Small intestine (tissue), 7 donors: ENCODE measurements at regions not wholly inside any gene's neighbourhood (a gene's known extent, or its start where the extent isn't known, plus 50 kb on each side); places are given as distances from the start of the nearest gene placed in this dataset.

ENCODE experiments used
- DNase-seq, 2 donors: peaks; one replicate each; pipeline versions ENCODE4 v3.0.0 to v3.0.0-alpha.2; 2013
- FAIRE-seq: peaks from 2 replicates; lab custom pipeline; 2012; peaks lifted over from hg19 to GRCh38; lab: Jason Lieb, UNC
- H3K27ac ChIP-seq, 3 donors: one replicate each; pipeline ENCODE4 v1.5.1; 2013; ENCODE audit warnings: low read length in 2 of 3, mild to moderate bottlenecking in 2 of 3, control low read depth in 1 of 3, inconsistent platforms in 1 of 3, low read depth in 1 of 3, moderate library complexity in 1 of 3
- H3K27me3 ChIP-seq, 3 donors: one replicate each; pipeline ENCODE4 v1.6.1; 2013; ENCODE audit warnings: low read length in 3 of 3, inconsistent platforms in 1 of 3; ENCODE audit not compliant: control insufficient read depth in 3 of 3, insufficient read depth in 3 of 3
- H3K36me3 ChIP-seq, 3 donors: one replicate each; pipeline ENCODE4 v1.6.1; 2013; ENCODE audit warnings: low read length in 3 of 3, inconsistent platforms in 1 of 3, low read depth in 1 of 3, mild to moderate bottlenecking in 1 of 3, moderate library complexity in 1 of 3; ENCODE audit not compliant: control insufficient read depth in 3 of 3, insufficient read depth in 2 of 3
- H3K4me1 ChIP-seq, 3 donors: one replicate each; pipeline ENCODE4 v1.6.1; 2013; ENCODE audit warnings: low read length in 2 of 3, inconsistent platforms in 1 of 3, low read depth in 1 of 3, mild to moderate bottlenecking in 1 of 3, moderate library complexity in 1 of 3; ENCODE audit not compliant: control insufficient read depth in 3 of 3, insufficient read depth in 2 of 3
- H3K4me3 ChIP-seq, 3 donors: one replicate each; pipeline ENCODE4 v1.5.1; 2013; ENCODE audit warnings: low read length in 3 of 3, control low read depth in 1 of 3, inconsistent platforms in 1 of 3, low read depth in 1 of 3, mild to moderate bottlenecking in 1 of 3, moderate library complexity in 1 of 3
- H3K9me3 ChIP-seq, 2 donors: one replicate each; pipeline ENCODE4 v1.6.1; 2013; ENCODE audit warnings: low read depth in 1 of 2, low read length in 1 of 2; ENCODE audit not compliant: control insufficient read depth in 2 of 2, insufficient read depth in 1 of 2
- WGBS, 3 donors: extraction: QIAGEN DNeasy Blood & Tissue Kit; methylation state at CpG; one replicate each; pipeline ENCODE4 v1.1.7; 2013; 5-methylcytosine and 5-hydroxymethylcytosine counted together
- donor health status: healthy with polysubstance abuse.
- donor health status: control.
- donor health status: control.
- donor health status: Bipolar disorder and iron deficiency.
- donor health status: healthy.

DNA sequence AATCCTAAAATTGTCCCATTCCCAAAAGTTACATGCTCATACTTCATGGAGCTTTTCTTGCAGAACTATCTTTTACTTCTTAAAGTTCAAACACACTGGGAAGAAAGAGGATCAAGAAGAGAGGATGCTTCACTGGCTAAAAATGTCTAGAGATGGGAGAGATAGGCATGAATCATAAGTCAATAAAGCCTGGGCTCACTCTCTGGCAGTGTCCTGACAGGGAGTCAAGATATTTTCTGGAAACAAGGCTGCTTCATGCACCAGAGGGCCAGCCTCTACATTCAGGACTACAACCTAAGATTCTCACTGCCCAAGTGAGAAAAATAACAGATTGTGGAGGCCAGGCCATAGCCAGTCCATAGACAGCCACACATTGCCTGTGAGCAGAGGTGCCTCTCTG, 1358.4 kb downstream of the EFNA5 start:
- H3K9me3 ChIP-seq, result no peaks in the 10 kb centered on the region
- H3K36me3 ChIP-seq, result no peaks in the 10 kb centered on the region
- no peaks in the 10 kb centered on the region for H3K4me1 ChIP-seq
- H3K4me3 ChIP-seq, result no peak overlapping the region
- FAIRE-seq, result no peak
- H3K27me3 ChIP-seq, result no peaks in the 10 kb centered on the region
- no peak for DNase-seq
- no peak overlapping the region for H3K27ac ChIP-seq

DNA sequence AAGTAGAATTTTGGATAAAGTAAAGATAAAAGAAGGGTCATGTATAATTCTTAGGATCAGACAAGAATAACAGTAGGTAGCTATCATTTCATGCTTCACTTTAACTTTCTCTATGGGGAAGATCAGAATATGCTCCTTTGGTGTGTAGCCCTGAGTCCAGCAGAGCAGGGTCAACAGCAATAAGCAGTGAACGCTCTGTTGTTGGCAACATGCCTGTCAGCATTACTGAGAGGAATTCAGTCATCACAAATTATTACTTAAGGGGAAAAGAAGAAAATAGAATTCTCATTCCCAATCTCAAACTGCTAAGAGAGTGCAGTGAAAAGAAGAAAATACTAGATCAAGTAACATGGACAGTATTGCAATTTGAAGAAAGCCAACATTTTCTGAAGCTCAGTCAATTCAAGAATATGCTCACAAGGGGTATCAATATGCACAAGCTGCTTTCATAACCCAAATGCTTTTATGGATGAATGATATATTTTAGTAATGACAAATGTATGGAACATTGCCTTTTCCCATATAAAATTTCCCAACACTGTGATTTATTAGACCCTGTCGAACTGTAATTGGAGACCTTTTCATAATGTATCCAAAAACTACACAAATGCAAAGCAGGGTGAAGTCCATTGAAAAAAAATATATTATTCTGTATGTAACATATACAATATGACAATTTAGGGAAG, 1359.4 kb downstream of the EFNA5 start:
- H3K27ac ChIP-seq, result no peak overlapping the region
- no peaks in the 10 kb centered on the region for H3K9me3 ChIP-seq
- 65 to 85% (median 69%) methylated on average over 2 of the region's 2 CpGs for WGBS, 3 donors
- DNase-seq (no peak), FAIRE-seq (no peak)
- H3K36me3 ChIP-seq, result no peaks in the 10 kb centered on the region
- no peaks in the 10 kb centered on the region for H3K4me1 ChIP-seq
- H3K4me3 ChIP-seq, result no peak overlapping the region
- no peaks in the 10 kb centered on the region for H3K27me3 ChIP-seq

DNA sequence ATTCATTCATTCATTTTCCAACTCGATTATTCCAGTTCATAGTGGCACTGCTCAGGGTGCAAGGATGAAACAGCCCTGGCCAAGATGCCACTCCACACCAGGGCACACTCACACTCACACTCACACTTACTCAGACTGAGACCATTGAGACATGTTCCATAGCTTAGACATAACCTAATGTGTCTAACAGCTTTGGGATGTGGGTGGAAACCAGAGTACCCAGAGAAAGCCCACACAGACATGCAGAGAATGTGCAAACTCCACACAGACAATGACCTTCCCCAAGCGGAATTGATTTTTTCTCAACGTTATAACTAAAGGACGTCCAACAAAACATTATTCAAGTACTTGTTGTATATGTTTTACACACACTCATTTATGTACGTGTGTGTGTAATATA, 1363.5 kb downstream of the EFNA5 start:
- H3K36me3 ChIP-seq, result no peaks in the 10 kb centered on the region
- 71 to 76% (median 73%) methylated on average over 5 of the region's 5 CpGs for WGBS, 3 donors

DNA sequence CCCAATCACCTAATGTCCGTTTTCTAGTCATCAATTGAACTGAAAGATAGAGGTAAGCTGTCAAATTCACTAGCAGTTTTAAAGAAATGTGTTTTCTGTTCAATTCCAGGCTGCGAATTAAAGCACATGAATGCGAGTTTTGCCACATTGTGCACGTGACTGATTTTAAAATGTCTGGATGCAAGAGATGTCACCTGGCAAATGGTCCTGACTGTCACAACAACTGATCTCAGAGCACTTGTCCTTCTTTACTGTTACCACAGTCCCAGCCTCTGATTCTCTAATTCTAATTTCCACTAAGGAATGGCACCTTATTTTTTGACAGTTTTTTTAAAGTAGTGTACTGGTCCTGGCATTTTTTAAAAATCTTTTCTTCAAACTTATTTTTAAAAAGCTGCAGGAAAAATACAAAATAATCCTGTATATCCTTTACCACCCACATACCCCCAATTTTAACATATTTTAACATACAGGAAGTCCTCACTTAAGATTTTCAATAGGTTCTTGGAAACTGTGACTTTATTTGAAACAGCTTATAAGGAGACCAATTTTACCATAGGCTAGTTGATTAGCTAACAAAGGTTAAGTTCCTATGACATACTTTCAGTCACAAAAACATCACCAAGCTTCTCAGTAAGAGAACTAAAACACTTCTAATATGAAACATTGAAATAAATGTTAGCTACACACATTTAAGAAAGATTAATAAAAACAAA, 1364.3 kb downstream of the EFNA5 start:
- FAIRE-seq (no peak), DNase-seq (no peak)
- 66 to 70% (median 66%) methylated on average over 4 of the region's 4 CpGs for WGBS, 3 donors
- Histone ChIP-seq H3K4me1 (no peaks in the 10 kb centered on the region), H3K36me3 (no peaks in the 10 kb centered on the region), H3K4me3 (no peak overlapping the region), H3K9me3 (no peaks in the 10 kb centered on the region), H3K27me3 (no peaks in the 10 kb centered on the region), H3K27ac (no peak overlapping the region)

More for the DNA sequence above, 1363.5 kb downstream of the EFNA5 start:
- Histone ChIP-seq H3K9me3 (no peaks in the 10 kb centered on the region), H3K27me3 (no peaks in the 10 kb centered on the region), H3K4me3 (no peak overlapping the region), H3K4me1 (no peaks in the 10 kb centered on the region), H3K27ac (no peak overlapping the region)
- DNase-seq (no peak), FAIRE-seq (no peak)

DNA sequence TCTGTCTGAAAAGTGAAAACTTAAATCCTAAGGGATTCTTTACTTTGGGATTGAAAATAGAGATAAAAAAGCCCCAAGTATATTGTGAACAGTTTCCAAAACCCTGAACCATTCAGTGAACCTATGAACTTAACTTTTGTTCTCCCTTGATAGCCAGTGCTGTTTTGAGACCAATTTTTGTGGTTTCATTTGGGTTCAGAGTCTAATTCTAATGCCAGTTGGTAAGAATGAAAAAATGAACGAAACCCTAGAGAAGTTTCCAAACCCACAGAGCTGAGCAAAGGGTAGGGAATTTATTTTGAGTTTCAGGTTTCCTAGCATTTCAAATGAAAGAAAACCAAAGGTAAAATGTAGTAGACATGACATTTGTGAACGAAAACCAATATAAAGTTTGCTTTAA, 1366.8 kb downstream of the EFNA5 start:
- FAIRE-seq (no peak), DNase-seq (no peak)
- 64 to 77% (median 65%) methylated on average over 2 of the region's 2 CpGs for WGBS, 3 donors

DNA sequence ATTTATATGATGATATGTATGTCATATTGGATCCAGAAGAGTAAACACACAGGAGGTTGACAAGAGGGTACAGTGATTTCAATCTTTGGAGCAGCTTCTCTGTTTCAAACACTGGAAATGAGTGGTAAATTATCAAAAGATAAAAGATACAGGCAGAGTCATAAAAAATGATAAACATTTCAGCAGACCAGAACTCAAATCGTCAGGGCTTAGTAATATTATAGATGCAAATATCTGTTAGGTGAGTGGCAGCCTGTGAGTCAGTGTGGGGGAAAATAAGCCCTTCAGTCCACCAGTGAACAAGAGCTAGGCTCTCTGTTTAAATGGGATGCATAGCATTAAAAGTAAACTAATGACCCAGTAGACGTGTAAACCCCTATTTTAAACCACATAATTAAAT, 1378.1 kb downstream of the EFNA5 start:
- H3K27ac ChIP-seq, result no peak overlapping the region
- 13 to 35% (median 18%) methylated on average over 2 of the region's 2 CpGs for WGBS, 3 donors
- no peak for DNase-seq
- H3K4me3 ChIP-seq, result no peak overlapping the region
- no peak for FAIRE-seq
- H3K4me1 ChIP-seq, result no peaks in the 10 kb centered on the region
- H3K27me3 ChIP-seq, result no peaks in the 10 kb centered on the region
- no peaks in the 10 kb centered on the region for H3K36me3 ChIP-seq
- H3K9me3 ChIP-seq, result no peaks in the 10 kb centered on the region

More for the DNA sequence above, 1366.8 kb downstream of the EFNA5 start:
- no peaks in the 10 kb centered on the region for H3K9me3 ChIP-seq
- no peak overlapping the region for H3K27ac ChIP-seq
- H3K4me3 ChIP-seq, result no peak overlapping the region
- H3K36me3 ChIP-seq, result no peaks in the 10 kb centered on the region
- no peaks in the 10 kb centered on the region for H3K4me1 ChIP-seq
- no peaks in the 10 kb centered on the region for H3K27me3 ChIP-seq

DNA sequence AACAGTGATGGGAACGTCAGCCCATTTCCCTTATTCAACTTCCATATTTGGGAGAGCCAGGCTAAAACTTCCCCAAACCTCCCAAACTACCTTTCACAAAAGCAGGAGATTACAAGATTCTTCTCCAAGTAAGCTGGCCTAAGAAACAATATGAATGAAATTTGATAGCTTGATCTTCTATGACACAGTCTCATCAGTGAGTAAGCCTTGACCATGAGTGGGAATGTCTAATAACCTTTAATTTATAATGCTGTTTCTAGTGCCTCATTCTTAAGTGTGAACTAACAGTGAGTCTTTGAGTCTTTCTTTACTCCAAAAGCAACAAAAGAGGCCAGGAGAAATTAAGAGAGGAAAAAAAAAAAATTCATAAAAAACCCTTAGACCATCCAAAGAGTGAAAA, 1379.9 kb downstream of the EFNA5 start:
- FAIRE-seq (no peak), DNase-seq (no peak)
- whole genome bisulfite sequencing, 3 donors, result 73 to 88% (median 85%) methylated on average over 1 of the region's 1 CpG

DNA sequence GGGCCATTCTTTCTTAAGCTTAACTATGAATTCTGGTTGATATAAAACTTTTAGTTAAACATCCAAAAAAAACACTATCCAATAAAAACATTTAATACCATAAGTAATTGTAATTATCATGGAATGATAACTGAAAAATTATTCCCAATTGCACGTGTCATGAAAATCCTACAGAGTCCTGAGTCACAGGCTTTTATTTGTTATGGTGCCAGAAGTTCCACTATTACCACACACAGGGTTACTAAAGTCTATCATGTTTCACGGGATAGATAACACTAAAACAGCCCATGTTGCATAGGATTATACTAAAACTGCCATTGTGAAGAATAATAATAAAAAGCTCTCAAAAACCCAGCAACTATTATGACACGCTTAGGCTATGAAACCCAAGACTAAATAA, 1381.8 kb downstream of the EFNA5 start:
- no peaks in the 10 kb centered on the region for H3K36me3 ChIP-seq
- H3K4me1 ChIP-seq, result no peaks in the 10 kb centered on the region
- H3K4me3 ChIP-seq, result no peak overlapping the region
- H3K27ac ChIP-seq, result no peak overlapping the region
- no peaks in the 10 kb centered on the region for H3K9me3 ChIP-seq
- WGBS, 3 donors, result 40 to 74% (median 56%) methylated on average over 3 of the region's 3 CpGs
- no peaks in the 10 kb centered on the region for H3K27me3 ChIP-seq
- FAIRE-seq, result no peak
- no peak for DNase-seq

More for the DNA sequence above, 1379.9 kb downstream of the EFNA5 start:
- no peaks in the 10 kb centered on the region for H3K9me3 ChIP-seq
- H3K4me3 ChIP-seq, result no peak overlapping the region
- no peaks in the 10 kb centered on the region for H3K27me3 ChIP-seq
- no peaks in the 10 kb centered on the region for H3K4me1 ChIP-seq
- no peak overlapping the region for H3K27ac ChIP-seq
- H3K36me3 ChIP-seq, result no peaks in the 10 kb centered on the region
